CD4-positive, CD25-positive, alpha-beta regulatory T cell (primary cell): ENCODE measurements at regions not wholly inside any gene's neighbourhood (a gene's known extent, or its start where the extent isn't known, plus 50 kb on each side); places are given as distances from the start of the nearest gene placed in this dataset.

Experiments used
- ATAC-seq, 2 donors: fragments of 150-1000 bp; cut with Tn5 transposase; one replicate each; pipeline ENCODE4 v1.10.0; 2021; ENCODE audit warnings: low read depth in 2 of 2, moderate number of reproducible peaks in 2 of 2, moderate library complexity in 1 of 2
- DNase-seq, 3 donors: peaks; one replicate each; pipeline versions ENCODE4 v3.0.0 to v3.0.0-alpha.2; 2012 to 2022; ENCODE audit warnings: mixed read lengths in 1 of 3
- H3K27ac ChIP-seq: one replicate; pipeline ENCODE4 v1.7.0; 2013; ENCODE audit warnings: mild to moderate bottlenecking, low read length; ENCODE audit not compliant: insufficient read depth, poor library complexity, severe bottlenecking
- H3K27me3 ChIP-seq: one replicate; pipeline ENCODE4 v1.7.0; 2013; ENCODE audit warnings: low read length; ENCODE audit not compliant: control insufficient read depth, insufficient read depth
- H3K36me3 ChIP-seq: one replicate; pipeline ENCODE4 v1.7.0; 2013; ENCODE audit warnings: mild to moderate bottlenecking, low read length, moderate library complexity; ENCODE audit not compliant: control insufficient read depth, insufficient read depth
- H3K4me1 ChIP-seq: 2 replicates; pipeline ENCODE4 v1.7.0; 2013; ENCODE audit warnings: mild to moderate bottlenecking, low read length; ENCODE audit not compliant: insufficient read depth, control insufficient read depth, poor library complexity, severe bottlenecking
- H3K4me3 ChIP-seq: one replicate; pipeline ENCODE4 v1.7.0; 2013; ENCODE audit warnings: low read depth, mild to moderate bottlenecking, low read length, moderate library complexity
- H3K9me3 ChIP-seq, 2 experiments: 1 replicate in 1 of 2; 2 replicates in 1 of 2; pipeline ENCODE4 v1.7.0; 2013; ENCODE audit warnings: low read length in 2 of 2, mild to moderate bottlenecking in 1 of 2, moderate library complexity in 1 of 2; ENCODE audit not compliant: control insufficient read depth in 2 of 2
- H3K27ac Mint-ChIP-seq, 3 donors: one replicate each; pipeline ENCODE4 v1.8.0; 2020 to 2022; ENCODE audit warnings: mild to moderate bottlenecking in 3 of 3, mixed read lengths in 3 of 3, moderate library complexity in 2 of 3
- H3K27me3 Mint-ChIP-seq: one replicate; pipeline ENCODE4 v1.8.0; 2022; ENCODE audit warnings: mild to moderate bottlenecking, mixed read lengths
- H3K36me3 Mint-ChIP-seq: one replicate; pipeline ENCODE4 v1.8.0; 2020; ENCODE audit warnings: mixed read lengths
- H3K4me1 Mint-ChIP-seq, 4 donors: one replicate each; pipeline ENCODE4 v1.8.0; 2020 to 2022; ENCODE audit warnings: mixed read lengths in 4 of 4, mild to moderate bottlenecking in 1 of 4
- H3K4me3 Mint-ChIP-seq, 4 donors: one replicate each; pipeline ENCODE4 v1.8.0; 2020 to 2022; ENCODE audit warnings: mild to moderate bottlenecking in 4 of 4, mixed read lengths in 4 of 4, moderate library complexity in 3 of 4
- H3K9me3 Mint-ChIP-seq, 7 donors: one replicate each; pipeline ENCODE4 v1.8.0; 2020 to 2022; ENCODE audit warnings: mixed read lengths in 7 of 7, mild to moderate bottlenecking in 3 of 7, moderate library complexity in 2 of 7

DNA sequence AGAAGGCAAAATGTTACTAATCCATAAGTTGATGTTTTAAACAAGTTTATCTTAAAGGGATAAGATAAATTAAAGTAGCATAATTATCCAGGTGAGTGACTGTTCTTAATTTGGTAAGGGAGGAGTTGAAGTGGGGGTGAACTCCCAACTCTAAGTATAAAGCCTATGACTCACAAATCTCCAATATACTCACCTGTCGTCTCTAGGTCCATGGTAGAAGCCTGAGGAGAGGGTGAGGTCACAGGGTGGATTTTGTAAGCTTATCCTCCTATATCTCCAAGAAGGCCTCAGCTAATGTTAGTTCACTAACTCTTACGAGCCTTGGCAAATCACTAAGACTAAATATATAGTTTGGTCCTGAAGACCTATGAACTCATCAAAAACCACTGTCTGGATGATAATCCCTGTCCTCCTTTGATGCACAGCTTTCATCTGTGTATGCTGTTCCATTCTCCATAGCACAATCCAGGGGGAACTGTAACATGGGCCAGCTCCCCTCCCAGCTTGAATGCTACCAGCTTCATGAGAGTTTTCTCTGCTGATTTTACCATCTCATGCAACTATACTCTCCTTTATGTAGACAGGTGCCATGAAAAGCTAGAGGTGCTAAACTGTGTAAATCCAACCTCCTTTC, 158.7 kb downstream of the BTC start:
- H3K27me3 ChIP-seq: no peaks in the 10 kb centered on the region
- no peak overlapping the region for H3K27ac ChIP-seq
- ATAC-seq (no peak), DNase-seq (no peak)
- Mint-ChIP-seq H3K9me3 (peaks cover 0 to 5% (median 0%) of the 10 kb centered on the region in 7 donors), H3K36me3 (no peaks in the 10 kb centered on the region), H3K27me3 (no peaks in the 10 kb centered on the region), H3K4me3 (no peak overlapping the region), H3K27ac (no peak overlapping the region), H3K4me1 (peaks cover 0 to 6% (median 0%) of the 10 kb centered on the region in 4 donors)
- H3K9me3 ChIP-seq: no peaks in the 10 kb centered on the region
- H3K4me3 ChIP-seq: no peak overlapping the region
- H3K36me3 ChIP-seq: no peaks in the 10 kb centered on the region
- no peaks in the 10 kb centered on the region for H3K4me1 ChIP-seq

DNA sequence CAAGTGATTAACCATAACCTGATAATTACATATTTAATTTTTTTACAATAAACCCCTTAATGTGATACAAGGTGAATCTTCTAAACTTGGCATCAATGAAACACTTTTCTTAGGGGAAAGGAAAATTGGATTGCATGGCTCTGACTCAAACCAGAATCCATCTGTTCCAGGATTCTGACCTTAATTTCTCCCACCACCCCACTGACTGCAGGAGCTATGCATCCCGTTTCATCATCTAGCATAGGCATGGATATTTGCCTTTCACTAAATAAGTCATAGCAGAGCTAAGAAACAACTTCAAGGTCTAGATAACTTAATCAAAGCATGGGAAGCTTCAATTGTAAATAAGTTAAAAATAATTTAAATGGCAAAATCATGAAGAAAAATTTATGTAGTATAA, 156.3 kb downstream of the BTC start:
- Histone ChIP-seq H3K36me3 (no peaks in the 10 kb centered on the region), H3K27ac (no peak overlapping the region), H3K27me3 (no peaks in the 10 kb centered on the region), H3K4me1 (no peaks in the 10 kb centered on the region), H3K4me3 (no peak overlapping the region), H3K9me3 (no peaks in the 10 kb centered on the region)
- H3K4me1 Mint-ChIP-seq: peaks cover 0 to under 1% (median 0%) of the 10 kb centered on the region in 4 donors
- ATAC-seq (no peak), DNase-seq (no peak)
- H3K27ac Mint-ChIP-seq: no peak overlapping the region
- H3K9me3 Mint-ChIP-seq: peaks cover 0 to 5% (median 0%) of the 10 kb centered on the region in 7 donors
- no peaks in the 10 kb centered on the region for H3K36me3 Mint-ChIP-seq
- H3K4me3 Mint-ChIP-seq: no peak overlapping the region
- H3K27me3 Mint-ChIP-seq: no peaks in the 10 kb centered on the region

DNA sequence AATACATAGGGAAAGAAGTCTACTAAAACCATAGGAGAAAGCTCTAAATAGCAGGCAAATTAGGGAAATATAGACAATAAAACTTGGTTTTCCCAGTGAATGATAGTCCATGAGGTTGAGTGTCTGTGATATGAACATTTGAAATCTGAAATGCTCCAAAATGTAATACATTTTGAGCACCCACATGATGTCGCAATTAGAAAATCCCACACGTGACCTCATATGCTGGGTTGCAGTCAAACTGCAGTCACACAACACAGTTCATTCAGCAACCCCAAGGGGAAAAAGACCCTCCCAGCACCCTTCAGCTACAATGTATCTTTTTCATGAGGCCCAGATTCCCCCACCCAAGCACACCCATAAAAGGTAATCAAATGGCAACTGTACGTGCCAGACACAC, 155.6 kb downstream of the BTC start:
- Mint-ChIP-seq H3K4me3 (no peak overlapping the region), H3K27me3 (no peaks in the 10 kb centered on the region), H3K27ac (no peak overlapping the region), H3K36me3 (no peaks in the 10 kb centered on the region), H3K9me3 (peaks cover 0 to 5% (median 0%) of the 10 kb centered on the region in 7 donors), H3K4me1 (no peaks in the 10 kb centered on the region)
- Histone ChIP-seq H3K4me1 (no peaks in the 10 kb centered on the region), H3K9me3 (no peaks in the 10 kb centered on the region), H3K27ac (no peak overlapping the region), H3K4me3 (no peak overlapping the region), H3K27me3 (no peaks in the 10 kb centered on the region), H3K36me3 (no peaks in the 10 kb centered on the region)
- DNase-seq: no peak
- no peak for ATAC-seq

DNA sequence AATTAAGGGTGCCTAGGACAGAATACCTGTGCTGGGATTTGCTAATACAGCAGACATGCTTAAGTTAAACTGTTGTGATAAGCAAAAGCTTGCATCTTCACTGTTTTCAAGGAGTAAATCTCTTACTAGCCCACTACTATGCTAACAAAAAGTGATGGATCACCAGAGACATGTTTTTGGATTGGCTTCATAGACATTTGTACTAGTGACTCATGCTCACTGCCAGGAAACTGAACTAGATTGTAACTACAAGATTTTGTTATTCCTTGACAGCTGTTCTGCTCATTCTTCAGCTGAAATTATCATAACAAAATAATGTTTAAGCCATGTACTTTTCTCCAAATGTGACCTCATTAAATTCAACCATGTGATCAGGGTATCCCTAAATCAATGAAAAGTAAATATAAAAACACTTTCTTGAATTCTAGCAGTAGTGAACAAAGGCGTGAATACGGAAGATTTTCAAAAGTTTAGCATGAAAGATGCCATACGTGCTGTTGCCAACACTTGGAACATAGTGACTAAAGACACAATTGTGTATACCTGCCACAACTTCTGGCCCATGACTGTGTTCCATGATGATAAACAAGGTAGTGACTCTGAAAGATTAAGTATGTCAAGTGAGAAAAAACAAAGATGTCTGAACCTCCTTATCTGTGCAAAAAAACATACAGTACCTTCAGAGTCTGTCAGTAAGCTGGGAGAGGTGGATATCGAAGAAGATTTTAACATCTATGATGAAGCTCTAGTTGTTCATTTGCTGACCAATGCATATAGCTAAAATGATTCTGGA, 154.0 kb downstream of the BTC start:
- Histone ChIP-seq H3K4me3 (no peak overlapping the region), H3K9me3 (no peaks in the 10 kb centered on the region), H3K4me1 (no peaks in the 10 kb centered on the region), H3K36me3 (no peaks in the 10 kb centered on the region), H3K27me3 (no peaks in the 10 kb centered on the region), H3K27ac (no peak overlapping the region)
- H3K27me3 Mint-ChIP-seq: no peaks in the 10 kb centered on the region
- no peak for ATAC-seq
- H3K9me3 Mint-ChIP-seq: peaks cover 0 to 5% (median 0%) of the 10 kb centered on the region in 7 donors
- H3K27ac Mint-ChIP-seq: no peak overlapping the region
- H3K4me1 Mint-ChIP-seq: no peaks in the 10 kb centered on the region
- no peak for DNase-seq
- H3K4me3 Mint-ChIP-seq: no peak overlapping the region
- H3K36me3 Mint-ChIP-seq: no peaks in the 10 kb centered on the region

DNA sequence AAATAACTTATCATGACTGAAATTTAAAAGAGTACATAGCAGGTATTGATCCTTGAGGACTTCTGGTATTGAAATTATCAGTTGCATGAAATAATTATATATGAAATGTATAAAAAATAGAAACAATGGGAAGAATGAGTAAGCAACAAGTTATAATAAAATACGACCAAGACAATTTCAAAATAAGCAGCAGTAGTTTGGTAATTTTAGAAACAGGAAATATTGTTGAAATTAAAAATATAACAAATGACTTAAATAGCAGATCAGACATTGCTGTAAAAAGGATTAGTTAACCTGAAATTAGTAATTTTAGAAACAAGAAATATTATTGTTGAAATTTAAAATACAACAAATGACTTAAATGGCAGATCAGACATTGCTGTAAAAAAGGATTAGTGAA, 152.3 kb downstream of the BTC start:
- Mint-ChIP-seq H3K9me3 (peaks cover 0 to 5% (median 0%) of the 10 kb centered on the region in 7 donors), H3K27me3 (no peaks in the 10 kb centered on the region), H3K4me1 (no peaks in the 10 kb centered on the region), H3K4me3 (no peak overlapping the region), H3K27ac (no peak overlapping the region), H3K36me3 (no peaks in the 10 kb centered on the region)
- ATAC-seq (no peak), DNase-seq (no peak)
- no peaks in the 10 kb centered on the region for H3K27me3 ChIP-seq
- H3K27ac ChIP-seq: no peak overlapping the region
- no peaks in the 10 kb centered on the region for H3K4me1 ChIP-seq
- H3K36me3 ChIP-seq: no peaks in the 10 kb centered on the region
- no peaks in the 10 kb centered on the region for H3K9me3 ChIP-seq
- no peak overlapping the region for H3K4me3 ChIP-seq

DNA sequence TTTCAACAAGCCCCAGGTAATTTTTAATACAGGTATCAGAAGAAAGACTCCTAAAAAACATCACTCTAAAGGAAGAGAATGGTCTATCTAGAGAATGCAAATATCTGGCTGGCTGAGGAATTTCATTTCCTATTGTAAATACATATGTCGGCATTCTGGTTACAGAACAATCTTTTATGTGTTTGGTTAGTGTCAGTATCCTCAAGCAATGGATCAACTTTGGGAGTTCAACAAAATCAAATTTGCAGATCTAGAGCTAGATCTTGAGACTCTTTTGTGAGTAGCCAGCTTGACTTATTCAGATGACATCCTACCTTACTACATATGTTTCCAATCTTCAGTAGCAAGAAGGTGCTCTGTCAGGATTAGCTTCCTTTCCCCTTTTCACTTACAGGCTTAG, 145.1 kb downstream of the BTC start:
- H3K4me1 ChIP-seq: no peaks in the 10 kb centered on the region
- no peaks in the 10 kb centered on the region for H3K36me3 ChIP-seq
- H3K9me3 ChIP-seq: no peaks in the 10 kb centered on the region
- peaks cover 0 to 4% (median 0%) of the 10 kb centered on the region in 7 donors for H3K9me3 Mint-ChIP-seq
- H3K27ac ChIP-seq: no peak overlapping the region
- H3K27me3 ChIP-seq: no peaks in the 10 kb centered on the region
- H3K4me3 Mint-ChIP-seq: no peak overlapping the region
- H3K4me1 Mint-ChIP-seq: no peaks in the 10 kb centered on the region
- no peaks in the 10 kb centered on the region for H3K27me3 Mint-ChIP-seq
- H3K4me3 ChIP-seq: no peak overlapping the region
- no peak overlapping the region for H3K27ac Mint-ChIP-seq
- no peaks in the 10 kb centered on the region for H3K36me3 Mint-ChIP-seq
- DNase-seq (no peak), ATAC-seq (no peak)

DNA sequence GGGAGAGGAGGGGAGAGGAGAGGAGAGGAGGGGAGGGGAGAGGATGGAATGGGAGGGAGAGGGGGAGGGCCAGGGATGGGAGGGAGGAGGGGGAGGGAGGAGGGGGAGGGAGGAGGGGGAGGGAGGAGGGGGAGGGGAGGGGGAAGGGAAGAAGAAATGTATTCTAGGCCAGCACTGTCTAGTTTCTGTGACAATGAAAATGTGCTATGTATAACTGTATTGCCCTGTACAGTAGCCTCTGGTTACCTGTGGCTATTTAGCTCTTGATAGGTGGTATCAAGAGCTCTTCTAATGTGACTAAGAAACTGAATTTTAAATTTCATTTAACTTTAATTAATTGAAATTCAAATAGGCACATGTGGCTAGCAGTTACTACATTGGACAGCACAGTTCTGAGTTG, 143.1 kb downstream of the BTC start:
- Histone ChIP-seq H3K4me3 (no peak overlapping the region), H3K4me1 (no peaks in the 10 kb centered on the region), H3K36me3 (no peaks in the 10 kb centered on the region), H3K27me3 (no peaks in the 10 kb centered on the region), H3K27ac (no peak overlapping the region), H3K9me3 (no peaks in the 10 kb centered on the region)
- no peak for DNase-seq
- no peak for ATAC-seq
- Mint-ChIP-seq H3K4me3 (no peak overlapping the region), H3K9me3 (peaks cover 0 to 4% (median 0%) of the 10 kb centered on the region in 7 donors), H3K27me3 (no peaks in the 10 kb centered on the region), H3K27ac (no peak overlapping the region), H3K36me3 (no peaks in the 10 kb centered on the region), H3K4me1 (no peaks in the 10 kb centered on the region)
